ENCODE measurements at regions not wholly inside any gene's neighbourhood (a gene's known extent, or its start where the extent isn't known, plus 50 kb on each side); places are given as distances from the start of the nearest gene placed in this dataset.

DNA sequence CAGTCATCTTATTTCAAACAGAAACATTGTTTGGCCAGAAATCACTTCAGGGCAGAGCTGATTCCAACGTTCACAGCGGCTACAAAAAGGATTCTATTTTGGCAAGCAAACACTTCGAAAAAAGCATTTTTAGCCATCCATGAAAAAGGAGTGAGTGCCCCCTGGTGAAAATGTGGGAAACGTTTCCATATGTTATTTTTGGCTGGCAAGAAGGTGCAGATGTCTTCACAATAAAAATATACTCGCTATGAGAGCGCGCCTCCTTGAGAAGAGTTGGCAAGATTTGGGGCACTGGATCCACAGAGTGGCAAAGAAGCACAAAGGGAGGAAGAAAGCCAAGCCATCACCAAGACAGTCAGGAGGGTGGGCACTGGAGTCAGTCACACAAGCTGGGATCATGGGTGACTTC, 191.1 kb downstream of the CHD9NB start:
- TF ChIP-seq TAF1 (IDR thresholded peaks at IDR 0.05; ENCODE audit: control insufficient read depth, extremely low read depth, insufficient read depth, low read length, severe bottlenecking) (no peak), MAFF (IDR thresholded peaks at IDR 0.05; ENCODE audit: low read length) (no peak), ERF (CRISPR knock-in tag; IDR thresholded peaks at IDR 0.05) (no peak), NFIC (IDR thresholded peaks at IDR 0.05) (no peak), ZNF224 (CRISPR knock-in tag; IDR thresholded peaks at IDR 0.05) (no peak), JUNB (CRISPR knock-in tag; conservative IDR thresholded peaks at IDR 0.05) (no peak)
